GM18909 (cell line): ENCODE measurements at regions not wholly inside any gene's neighbourhood (a gene's known extent, or its start where the extent isn't known, plus 50 kb on each side); places are given as distances from the start of the nearest gene placed in this dataset.

ENCODE experiments used
- ATAC-seq: cut with Tn5 transposase; IDR thresholded peaks from one replicate; pipeline ENCODE4 v1.9.1; 2021; ENCODE audit warnings: mild to moderate bottlenecking; ENCODE audit not compliant: unreplicated experiment, poor library complexity

GRCh38 chr15:58269455-58270414, 131.6 kb downstream of the AQP9 start:
- no peak for ATAC-seq

GRCh38 chr15:58271410-58271809, 133.2 kb downstream of the AQP9 start:
- no peak for ATAC-seq

GRCh38 chr15:58273104-58273503, 134.9 kb downstream of the AQP9 start:
- no peak for ATAC-seq

DNA sequence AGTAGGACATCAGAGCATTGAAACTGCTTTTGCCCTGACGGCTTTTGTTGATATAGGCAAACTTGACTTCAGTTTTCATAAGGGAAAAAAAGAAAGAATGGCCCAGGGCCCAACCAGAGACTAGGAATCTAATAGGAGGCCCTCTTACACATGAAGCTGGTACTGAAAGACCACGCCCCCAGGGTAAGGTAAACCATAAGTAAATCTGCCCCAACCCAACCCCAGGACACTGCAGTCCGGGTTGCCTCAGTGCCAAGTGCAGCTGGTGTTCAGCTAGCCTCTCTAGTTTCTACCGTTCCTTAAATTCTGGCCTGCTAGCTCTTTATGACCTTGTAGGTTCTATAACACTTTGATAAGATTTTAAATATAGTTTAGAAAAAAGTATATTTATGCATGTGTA, 136.7 kb downstream of the AQP9 start:
- ATAC-seq = no peak

- ATAC-seq = no peak
Observed at GRCh38 chr15:58275785-58276184, 137.6 kb downstream of the AQP9 start.

DNA sequence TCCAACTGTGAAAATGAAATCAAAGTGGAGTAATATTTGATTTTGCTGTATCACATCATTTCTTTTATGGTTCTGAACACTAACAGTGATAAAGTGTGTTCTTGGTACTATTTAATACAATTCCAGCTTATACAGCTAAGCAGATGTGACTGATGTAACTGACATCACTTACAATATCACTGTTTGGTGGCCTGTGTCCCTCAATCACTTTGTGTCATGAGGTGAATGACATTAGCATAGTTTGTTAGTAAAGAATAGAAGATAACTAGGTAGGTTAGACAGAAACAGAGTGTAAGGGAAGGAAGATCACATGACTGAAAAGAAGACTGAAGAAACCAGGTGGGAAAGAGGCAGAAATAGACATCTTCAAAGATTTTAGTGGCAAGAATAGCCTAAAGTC, 138.7 kb downstream of the AQP9 start:
- no peak for ATAC-seq

GRCh38 chr15:58277333-58277732, 139.2 kb downstream of the AQP9 start:
- no peak for ATAC-seq

- ATAC-seq = no peak
Observed at GRCh38 chr15:58279106-58279505, 140.9 kb downstream of the AQP9 start.

GRCh38 chr15:58279654-58280053, 141.5 kb downstream of the AQP9 start:
- no peak for ATAC-seq

DNA sequence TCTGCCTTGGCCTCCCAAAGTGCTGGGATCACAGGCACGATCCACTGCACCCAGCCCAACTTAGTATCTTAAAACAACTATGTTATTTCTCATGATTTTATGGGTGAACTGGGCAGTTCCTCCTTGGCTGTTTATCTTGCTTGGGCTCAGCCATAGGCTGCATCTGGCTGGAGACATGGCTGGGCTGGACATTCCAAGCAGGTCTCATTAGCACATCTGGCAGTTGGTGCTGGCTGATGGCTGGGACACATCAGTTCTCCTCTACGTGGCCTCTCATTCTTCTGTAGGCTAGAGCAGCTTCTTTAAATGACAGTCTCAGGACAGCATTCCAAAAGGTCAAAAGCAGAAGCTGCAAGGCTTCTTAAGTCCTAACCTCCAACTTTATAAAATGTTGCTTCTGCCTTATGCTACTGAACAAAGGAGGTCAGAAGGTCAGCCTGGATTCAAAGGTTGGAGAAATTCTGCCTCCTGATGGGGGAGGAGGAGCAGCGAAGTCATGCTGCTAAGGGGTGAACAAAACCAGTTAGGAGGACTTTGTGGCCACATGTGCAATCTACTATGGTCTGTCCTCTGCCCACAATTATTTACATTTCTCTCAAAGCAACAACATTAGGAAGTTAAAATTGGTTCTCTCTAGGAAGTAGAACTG, 144.0 kb downstream of the AQP9 start:
- no peak for ATAC-seq

DNA sequence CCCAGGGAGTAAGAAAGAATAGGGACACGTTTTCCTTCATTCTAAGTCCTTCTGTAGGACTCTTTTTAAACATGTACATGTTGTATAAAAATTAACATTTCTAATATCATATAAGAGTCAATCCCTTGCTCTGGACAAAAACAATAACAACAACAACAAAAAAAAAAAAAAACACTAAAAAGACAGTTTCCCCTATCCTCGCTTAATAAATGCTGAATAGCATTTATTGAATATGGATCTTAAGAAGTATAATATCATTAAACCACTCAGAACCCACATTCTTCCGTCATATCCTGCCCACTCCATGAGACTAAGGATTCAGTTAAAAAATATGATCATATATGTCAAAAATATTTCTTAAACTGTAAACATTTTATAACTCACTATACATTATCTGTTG, 145.1 kb downstream of the AQP9 start:
- no peak for ATAC-seq

DNA sequence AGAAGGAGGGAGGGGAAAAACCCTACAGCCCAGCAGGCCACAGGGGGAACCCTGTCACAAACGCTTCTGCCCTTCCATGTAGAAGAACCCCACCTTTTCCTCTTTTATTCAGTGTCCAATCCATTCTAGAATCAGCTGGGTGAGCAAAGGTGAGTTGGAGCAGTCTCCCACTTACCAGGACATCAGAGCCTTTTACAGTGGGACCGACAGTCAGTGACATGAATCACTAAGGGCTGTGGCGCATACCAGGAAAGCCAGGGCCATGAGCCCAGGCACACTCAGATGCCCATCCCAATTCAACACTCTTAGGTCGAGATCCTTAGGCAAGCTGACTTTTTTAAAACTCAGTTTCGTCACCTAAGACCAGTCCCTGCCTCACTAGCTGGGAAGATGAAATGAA, 146.1 kb downstream of the AQP9 start:
- no peak for ATAC-seq

GRCh38 chr15:58285212-58285920, 146.4 kb upstream of the LIPC start:
- no peak for ATAC-seq

DNA sequence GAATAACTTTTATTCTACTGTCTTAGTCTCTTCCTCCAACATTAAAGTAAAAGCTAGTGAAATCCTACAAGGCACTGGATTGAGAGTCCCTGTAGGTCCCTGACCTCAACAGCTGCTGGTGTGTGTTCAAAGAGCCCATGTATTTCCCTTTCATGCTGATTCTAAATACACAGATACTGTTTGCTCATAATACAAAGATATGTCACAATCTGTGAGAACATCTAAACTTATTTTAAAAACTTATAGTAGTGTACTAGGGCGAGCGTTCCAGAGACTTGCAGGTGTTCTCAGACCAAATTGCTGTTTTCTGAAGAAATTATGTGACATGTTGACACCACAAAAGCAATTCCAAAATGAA, 145.9 kb upstream of the LIPC start:
- ATAC-seq = no peak

- no peak for ATAC-seq
Observed at GRCh38 chr15:58286523-58286922, 145.3 kb upstream of the LIPC start.

DNA sequence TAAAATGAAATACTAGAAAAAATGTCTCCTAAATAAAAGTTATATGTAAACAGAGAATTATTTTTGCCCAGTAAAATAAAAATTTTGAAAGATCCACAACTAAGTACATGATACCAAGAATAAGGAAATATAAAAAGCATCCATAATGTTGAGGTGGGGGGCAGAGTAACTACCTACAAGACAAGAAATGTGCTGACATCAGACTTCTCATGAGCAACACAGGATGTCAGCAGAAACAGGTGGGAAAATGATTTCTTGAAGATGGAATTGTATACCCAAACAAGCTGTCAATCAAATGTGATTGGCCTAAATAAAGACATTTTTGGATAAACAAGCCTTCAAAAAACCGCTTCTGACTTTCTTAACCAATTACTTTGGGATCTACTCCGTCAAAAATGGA, 143.9 kb upstream of the LIPC start:
- ATAC-seq = no peak

- ATAC-seq = no peak
Observed at GRCh38 chr15:58288592-58288991, 143.2 kb upstream of the LIPC start.

DNA sequence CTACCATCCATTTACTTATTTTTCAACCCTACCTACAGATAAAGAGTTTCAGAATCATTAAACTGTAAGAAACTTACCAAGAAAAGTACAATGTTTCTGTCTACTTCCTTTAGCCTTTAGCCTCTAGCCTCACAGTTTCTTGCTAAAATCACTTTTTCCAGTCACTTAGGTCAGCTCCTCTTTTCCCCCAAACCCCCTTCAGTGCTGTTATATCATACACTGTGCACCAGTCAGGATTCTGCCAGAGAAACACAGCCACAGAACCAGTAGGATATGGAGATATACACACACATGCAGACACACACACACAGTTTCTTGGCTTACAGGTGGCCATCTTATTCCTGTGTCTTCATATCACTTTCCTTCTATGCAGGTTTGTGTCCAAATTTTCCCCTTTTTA, 139.9 kb upstream of the LIPC start:
- ATAC-seq = no peak

GRCh38 chr15:58292751-58293175, 139.0 kb upstream of the LIPC start:
- no peak for ATAC-seq

DNA sequence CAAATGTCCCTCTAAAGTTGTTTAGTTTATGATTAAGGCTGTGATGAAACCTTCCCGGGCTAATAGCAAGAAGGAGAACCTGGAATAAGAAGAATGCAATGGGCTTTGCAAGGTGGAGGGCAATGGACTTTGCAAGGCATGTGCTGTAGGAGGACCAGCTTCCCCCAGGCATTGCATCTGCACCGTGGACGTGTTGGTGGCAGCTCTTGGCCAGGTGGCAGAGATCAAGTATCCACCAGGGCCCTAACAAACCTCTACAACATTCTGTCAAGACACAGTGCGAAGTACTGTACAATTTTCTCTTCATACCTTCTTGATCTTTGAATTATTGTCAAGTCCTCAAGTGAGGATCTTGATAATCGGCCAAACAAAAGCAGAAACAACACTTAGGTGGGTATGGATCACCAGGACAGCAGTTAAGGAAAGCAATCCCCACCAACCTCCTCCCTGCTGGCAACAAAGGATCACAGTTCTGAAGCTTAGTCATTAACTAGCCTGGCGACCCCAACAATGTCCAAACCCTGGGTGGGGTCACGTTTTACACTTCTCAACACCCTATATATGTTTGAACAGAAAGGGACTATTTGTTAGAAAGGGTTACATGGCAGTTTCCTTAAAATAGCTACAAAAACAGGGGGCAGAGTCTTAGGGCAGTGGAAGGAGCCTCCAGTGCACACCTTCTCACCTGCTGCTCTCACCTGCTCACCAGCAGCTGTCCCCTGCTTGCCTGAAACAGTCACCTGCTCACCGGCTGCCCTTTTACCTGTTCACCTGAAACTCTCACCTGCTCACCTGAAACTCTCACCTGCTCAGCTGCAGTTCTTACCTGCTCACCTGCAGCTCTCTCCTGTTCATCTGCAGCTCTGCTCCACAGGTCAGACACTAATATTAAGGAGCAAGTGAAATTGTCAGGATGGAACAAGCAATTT, 137.9 kb upstream of the LIPC start:
- ATAC-seq = no peak
